GF-D8 (cell line): ENCODE measurements at regions not wholly inside any gene's neighbourhood (a gene's known extent, or its start where the extent isn't known, plus 50 kb on each side); places are given as distances from the start of the nearest gene placed in this dataset.
"Not testable (repeated sequence)": the region's sequence is repeated elsewhere in the genome, so short reads cannot be mapped to it uniquely, and the experiment has no call there.

Experiments used
- DNase-seq: peaks from one replicate; lab custom pipeline; 2025; lab: John Stamatoyannopoulos, UW

DNA sequence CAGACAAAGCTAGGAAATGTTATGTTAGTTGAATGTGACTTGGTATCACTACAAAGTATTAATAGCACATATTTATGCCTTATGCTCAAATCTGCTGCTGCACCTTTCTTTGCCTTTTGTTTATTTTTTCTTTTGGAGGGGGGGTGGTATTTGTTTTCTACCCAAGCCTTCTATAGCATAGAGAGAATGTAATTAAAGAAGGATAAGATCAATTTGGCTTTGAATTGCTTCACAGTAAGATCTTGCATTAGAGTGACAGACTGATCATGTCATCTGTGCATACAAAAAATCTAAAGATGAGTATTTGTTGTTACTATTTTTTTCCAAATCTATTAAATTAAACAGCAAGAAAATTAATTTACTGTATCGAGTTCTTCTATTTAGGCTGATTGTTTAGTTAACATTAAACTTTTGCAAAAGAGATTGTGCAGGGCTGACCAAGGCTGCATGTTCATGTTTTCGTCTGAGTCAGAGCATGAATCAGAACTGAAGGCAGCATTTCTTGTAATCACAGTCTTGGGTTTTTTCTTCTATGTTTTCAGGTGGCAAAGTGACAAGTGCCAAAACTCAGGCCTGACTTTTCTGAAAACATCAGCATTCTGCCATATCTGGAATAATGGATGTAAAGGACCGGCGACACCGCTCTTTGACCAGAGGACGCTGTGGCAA, 1007.1 kb upstream of the WWC1 start:
- DNase-seq = no peak

DNA sequence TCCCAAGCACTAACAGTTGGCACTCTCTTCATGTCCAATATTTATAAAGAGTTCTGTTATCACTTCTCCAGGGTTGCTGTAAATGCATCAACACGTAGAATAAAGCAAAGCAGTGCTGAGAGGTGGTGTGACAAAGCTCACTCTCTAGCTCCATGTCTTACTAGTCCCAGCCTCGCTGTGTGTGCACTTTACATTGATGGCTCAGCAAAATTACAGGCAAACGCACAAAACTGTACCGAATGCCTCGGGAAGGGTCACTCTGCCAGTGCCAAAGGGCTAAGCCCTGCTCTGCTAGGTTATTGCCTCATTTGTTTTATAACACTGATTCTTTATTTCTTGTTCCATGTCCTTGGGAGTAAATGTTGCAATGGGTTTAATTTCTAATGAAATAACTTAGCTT, 1005.9 kb upstream of the WWC1 start:
- DNase-seq = no peak

- no peak for DNase-seq
Measured at GRCh38 chr5:167286891-167287290, 1004.6 kb upstream of the WWC1 start.

GRCh38 chr5:167290478-167290877, 1001.0 kb upstream of the WWC1 start:
- no peak for DNase-seq

GRCh38 chr5:167294882-167295680, 996.4 kb upstream of the WWC1 start:
- no peak for DNase-seq

DNA sequence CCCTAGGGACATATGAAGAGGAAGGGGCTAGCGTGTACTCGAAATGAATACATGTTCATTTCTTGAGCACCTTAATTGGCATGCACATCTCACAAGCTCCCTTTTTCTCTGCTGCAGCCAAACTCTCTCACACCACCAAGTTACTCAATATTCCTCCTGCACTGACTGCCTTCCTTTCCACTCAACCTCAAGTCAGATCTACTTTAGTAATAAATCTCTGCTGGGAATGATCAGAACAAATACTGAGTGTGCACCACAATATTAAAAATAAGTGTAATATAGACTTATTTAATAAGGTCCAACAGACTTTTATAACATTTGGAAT, 995.8 kb upstream of the WWC1 start:
- no peak for DNase-seq

DNA sequence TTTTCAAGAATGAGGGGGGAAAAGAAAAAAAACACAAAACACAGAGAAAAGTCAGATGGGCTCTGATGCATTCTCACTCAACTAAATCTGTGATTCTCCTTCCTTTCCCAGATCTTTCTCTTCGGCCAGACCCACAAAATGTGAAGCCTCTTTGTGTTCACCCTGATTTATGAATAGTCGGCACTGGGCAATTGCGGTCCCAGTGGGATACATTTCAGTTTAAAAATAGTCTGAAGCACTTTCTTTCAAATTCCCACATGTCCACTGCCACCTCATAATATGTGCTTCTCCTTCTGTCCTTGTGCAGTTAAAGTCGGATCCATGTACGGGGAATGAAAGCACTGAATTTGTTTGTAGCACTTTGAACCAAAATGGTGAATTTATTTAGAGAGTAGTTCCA, 995.4 kb upstream of the WWC1 start:
- DNase-seq = no peak

DNA sequence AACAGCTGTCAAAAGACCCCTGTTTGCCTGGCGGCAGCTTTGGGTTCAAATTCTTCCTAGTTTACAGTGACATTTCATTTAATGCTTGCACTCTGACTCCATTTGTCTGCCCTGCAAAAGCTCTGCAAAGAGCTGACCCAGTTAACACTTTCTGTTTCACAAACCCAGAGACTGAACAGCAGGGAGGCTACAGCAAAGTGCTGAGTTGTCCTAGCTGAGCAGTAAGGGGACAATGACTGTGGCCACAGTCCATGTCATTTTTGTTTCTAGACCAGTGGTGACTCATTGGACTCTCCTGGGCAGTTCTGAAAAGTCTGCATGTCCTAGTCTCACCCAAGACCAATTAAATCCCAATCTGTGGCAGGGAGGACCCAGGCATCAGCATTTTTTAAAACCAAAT, 994.8 kb upstream of the WWC1 start:
- DNase-seq = no peak

- DNase-seq = not testable (repeated sequence)
Measured at GRCh38 chr5:167299861-167300260, 991.6 kb upstream of the WWC1 start.

DNA sequence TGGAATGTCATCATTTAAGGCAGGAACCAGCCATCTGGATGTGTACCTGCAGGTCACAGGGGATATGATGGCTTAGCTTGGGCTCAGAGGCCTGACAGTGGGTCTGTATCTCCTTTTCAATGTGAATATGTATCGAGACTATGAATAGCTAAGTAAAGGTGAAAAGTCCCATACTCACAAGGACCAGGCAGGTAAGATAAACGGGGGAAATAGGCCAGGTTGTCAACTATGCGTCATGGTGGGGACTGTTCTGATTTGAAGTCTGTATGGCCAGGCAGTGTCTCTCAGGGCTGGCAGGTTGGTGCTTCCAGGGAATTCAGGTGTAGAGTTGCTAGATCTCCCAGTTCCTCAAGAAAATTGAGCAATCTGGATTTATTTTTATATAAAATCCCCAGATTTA, 987.9 kb upstream of the WWC1 start:
- no peak for DNase-seq

GRCh38 chr5:167304834-167305469, 986.5 kb upstream of the WWC1 start:
- no peak for DNase-seq

GRCh38 chr5:167305591-167306213, 985.7 kb upstream of the WWC1 start:
- DNase-seq = no peak

DNA sequence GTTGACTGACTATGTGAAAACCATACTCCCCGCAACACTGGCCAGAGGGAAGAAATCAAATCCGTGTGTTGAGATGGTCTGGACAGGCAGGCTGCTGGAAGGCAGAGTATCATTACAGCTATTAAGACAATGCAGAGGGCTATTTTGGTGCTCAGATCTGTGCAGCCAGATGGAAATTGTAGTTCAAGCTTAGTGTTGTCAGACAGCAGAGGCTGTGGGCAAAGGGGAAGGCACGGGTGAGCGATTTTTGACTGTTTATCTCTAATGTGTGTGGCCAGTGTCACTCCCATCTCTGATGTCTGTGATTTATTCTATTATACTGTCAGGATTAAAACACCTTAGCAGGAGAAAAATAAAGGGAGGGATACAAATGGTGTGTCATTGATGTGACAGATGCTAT, 984.4 kb upstream of the WWC1 start:
- DNase-seq = no peak

- DNase-seq = no peak
Measured at GRCh38 chr5:167308466-167308865, 983.0 kb upstream of the WWC1 start.

- DNase-seq = no peak
Measured at GRCh38 chr5:167309941-167310517, 981.4 kb upstream of the WWC1 start.

DNA sequence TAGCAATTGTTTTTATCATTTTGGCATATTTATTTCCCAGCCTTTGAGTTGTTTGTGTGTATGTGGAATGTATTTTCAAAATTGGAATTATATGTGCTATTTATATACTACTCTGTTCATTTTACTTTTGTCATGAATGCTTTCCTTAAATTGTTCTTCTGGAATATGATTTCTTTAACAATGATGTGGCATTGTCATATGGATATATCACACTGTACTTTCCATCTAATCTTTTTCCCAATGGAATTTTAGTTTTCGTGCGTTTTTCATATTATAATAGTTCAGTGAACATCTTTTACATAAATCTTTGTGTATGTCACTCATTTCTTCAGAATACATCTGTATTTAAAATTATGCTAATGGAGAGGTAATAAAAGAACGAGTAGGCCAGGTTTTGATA, 980.1 kb upstream of the WWC1 start:
- DNase-seq = no peak

- DNase-seq = no peak
Measured at GRCh38 chr5:167312225-167312624, 979.2 kb upstream of the WWC1 start.

- no peak for DNase-seq
Measured at GRCh38 chr5:167315762-167316161, 975.7 kb upstream of the WWC1 start.

GRCh38 chr5:167317884-167318283, 973.6 kb upstream of the WWC1 start:
- no peak for DNase-seq

GRCh38 chr5:167319243-167319642, 972.2 kb upstream of the WWC1 start:
- DNase-seq = no peak

- no peak for DNase-seq
Measured at GRCh38 chr5:167320019-167320418, 971.4 kb upstream of the WWC1 start.

GRCh38 chr5:167332309-167332708, 959.1 kb upstream of the WWC1 start:
- DNase-seq = no peak

DNA sequence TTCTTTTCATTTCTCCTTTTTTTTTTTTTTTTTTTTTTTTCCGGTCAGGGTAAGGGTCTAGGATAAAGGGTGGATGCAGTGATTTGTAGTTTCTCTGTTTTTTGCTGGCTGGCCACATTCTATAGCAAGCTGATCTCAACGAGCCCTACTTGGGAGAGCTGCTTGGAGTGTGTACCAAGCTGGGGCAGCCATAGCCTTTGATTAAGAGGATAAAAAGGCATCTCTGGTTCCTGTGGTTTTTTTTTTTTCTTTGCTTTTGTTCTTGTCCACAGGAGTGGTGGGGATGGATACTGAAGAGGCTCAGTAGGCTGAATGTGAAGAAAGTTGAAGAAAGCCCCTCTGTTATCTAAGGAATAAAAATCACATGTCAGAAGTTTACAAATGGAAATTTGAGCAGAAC, 955.3 kb upstream of the WWC1 start:
- no peak for DNase-seq
